Calu3 (cell line): ENCODE measurements at regions not wholly inside any gene's neighbourhood (a gene's known extent, or its start where the extent isn't known, plus 50 kb on each side); places are given as distances from the start of the nearest gene placed in this dataset.

Source experiments
- BruUV-seq: library from RNA; stranded (reverse); fragments of 400-500 nt; replicated peaks from 2 replicates; lab custom pipeline; 2021; lab: Mats Ljungman, UMichigan
- CTCF ChIA-PET: fragments of 300-600 bp; sonication (Branson Sonifier 250); formaldehyde crosslinking; loops from one replicate; lab custom pipeline; 2022; ENCODE audit warnings: antibody characterized with exemption; lab: Charles Lee
- DNase-seq: peaks from one replicate; pipeline ENCODE4 v3.0.0; 2022
- H3K27ac Mint-ChIP-seq: one replicate; pipeline ENCODE4 v1.8.0; 2022; ENCODE audit warnings: mixed read lengths; ENCODE audit not compliant: unreplicated experiment
- H3K27me3 Mint-ChIP-seq: one replicate; pipeline ENCODE4 v1.8.0; 2022; ENCODE audit warnings: mixed read lengths; ENCODE audit not compliant: unreplicated experiment
- H3K36me3 Mint-ChIP-seq: one replicate; pipeline ENCODE4 v1.8.0; 2022; ENCODE audit warnings: mild to moderate bottlenecking, moderate library complexity, mixed read lengths; ENCODE audit not compliant: insufficient read depth, unreplicated experiment
- H3K4me1 Mint-ChIP-seq: one replicate; pipeline ENCODE4 v1.8.0; 2022; ENCODE audit warnings: mild to moderate bottlenecking, low read depth, mixed read lengths; ENCODE audit not compliant: unreplicated experiment
- H3K4me3 Mint-ChIP-seq: one replicate; pipeline ENCODE4 v1.8.0; 2022; ENCODE audit warnings: mild to moderate bottlenecking, low read depth, moderate library complexity, mixed read lengths; ENCODE audit not compliant: unreplicated experiment
- H3K9me3 Mint-ChIP-seq: one replicate; pipeline ENCODE4 v1.8.0; 2022; ENCODE audit warnings: low read depth, mixed read lengths; ENCODE audit not compliant: unreplicated experiment
- intact Hi-C: fragments of 100-400 bp; cut with micrococcal nuclease; formaldehyde crosslinking; loops from one replicate; pipeline ENCODE4 v1.10.0; 2022; ENCODE audit not compliant: unreplicated experiment
- TF ChIP-seq, protein P1 (sequence below): fragments of 200-600 bp; IDR thresholded peaks from one replicate; pipeline ENCODE4 v1.8.0; 2022; ENCODE audit warnings: antibody characterized with exemption; ENCODE audit not compliant: unreplicated experiment

DNA sequence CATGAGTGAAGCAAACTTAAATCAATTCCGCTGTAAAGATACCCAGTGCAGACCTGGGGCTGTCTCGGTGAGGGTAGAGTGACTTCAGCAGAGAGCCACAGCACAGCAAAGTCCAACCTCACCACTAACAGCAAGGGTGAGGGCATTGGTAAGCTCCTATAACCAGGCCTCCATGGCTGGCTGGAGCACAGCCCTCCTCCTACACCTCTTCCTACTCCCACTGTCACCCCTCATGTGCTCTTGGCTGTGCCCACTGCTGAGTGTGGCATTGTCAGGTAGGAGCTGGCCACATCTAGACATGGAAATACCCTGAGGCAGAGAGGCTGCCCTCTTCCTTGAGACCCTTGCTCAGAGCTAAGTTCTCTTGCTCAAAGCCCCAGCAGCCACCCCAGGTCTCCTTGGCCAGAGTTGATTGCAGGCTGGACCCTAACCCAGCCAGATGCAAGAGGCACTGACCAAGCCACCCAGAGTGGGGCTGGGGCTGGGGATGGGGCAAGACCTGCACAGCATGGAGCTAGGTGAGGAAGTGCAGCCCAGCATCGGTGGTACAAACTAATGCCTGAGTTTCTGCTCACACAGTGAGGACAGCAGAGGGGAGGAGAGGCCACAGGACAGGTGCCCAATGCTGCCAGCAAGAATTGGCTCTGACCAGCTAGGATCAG lies 77.6 kb upstream of the RAB6C start:
- Mint-ChIP-seq H3K27me3 (peaks cover 40% of the 10 kb centered on the region), H3K4me1 (no peaks in the 10 kb centered on the region), H3K9me3 (peaks cover 2% of the 10 kb centered on the region), H3K36me3 (no peaks in the 10 kb centered on the region), H3K4me3 (no peak overlapping the region), H3K27ac (no peak overlapping the region)
- TF ChIP-seq, protein P1, sequence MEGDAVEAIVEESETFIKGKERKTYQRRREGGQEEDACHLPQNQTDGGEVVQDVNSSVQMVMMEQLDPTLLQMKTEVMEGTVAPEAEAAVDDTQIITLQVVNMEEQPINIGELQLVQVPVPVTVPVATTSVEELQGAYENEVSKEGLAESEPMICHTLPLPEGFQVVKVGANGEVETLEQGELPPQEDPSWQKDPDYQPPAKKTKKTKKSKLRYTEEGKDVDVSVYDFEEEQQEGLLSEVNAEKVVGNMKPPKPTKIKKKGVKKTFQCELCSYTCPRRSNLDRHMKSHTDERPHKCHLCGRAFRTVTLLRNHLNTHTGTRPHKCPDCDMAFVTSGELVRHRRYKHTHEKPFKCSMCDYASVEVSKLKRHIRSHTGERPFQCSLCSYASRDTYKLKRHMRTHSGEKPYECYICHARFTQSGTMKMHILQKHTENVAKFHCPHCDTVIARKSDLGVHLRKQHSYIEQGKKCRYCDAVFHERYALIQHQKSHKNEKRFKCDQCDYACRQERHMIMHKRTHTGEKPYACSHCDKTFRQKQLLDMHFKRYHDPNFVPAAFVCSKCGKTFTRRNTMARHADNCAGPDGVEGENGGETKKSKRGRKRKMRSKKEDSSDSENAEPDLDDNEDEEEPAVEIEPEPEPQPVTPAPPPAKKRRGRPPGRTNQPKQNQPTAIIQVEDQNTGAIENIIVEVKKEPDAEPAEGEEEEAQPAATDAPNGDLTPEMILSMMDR = no peak
- intact Hi-C loops = no loop called here
- CTCF ChIA-PET = interaction anchor here (0.6 kb wide), 1 partner anchor 685 kb away, joined by 5 read pairs; no protein-coding TSS in a partner anchor
- DNase-seq = no peak
- no TSS peak for BruUV-seq

DNA sequence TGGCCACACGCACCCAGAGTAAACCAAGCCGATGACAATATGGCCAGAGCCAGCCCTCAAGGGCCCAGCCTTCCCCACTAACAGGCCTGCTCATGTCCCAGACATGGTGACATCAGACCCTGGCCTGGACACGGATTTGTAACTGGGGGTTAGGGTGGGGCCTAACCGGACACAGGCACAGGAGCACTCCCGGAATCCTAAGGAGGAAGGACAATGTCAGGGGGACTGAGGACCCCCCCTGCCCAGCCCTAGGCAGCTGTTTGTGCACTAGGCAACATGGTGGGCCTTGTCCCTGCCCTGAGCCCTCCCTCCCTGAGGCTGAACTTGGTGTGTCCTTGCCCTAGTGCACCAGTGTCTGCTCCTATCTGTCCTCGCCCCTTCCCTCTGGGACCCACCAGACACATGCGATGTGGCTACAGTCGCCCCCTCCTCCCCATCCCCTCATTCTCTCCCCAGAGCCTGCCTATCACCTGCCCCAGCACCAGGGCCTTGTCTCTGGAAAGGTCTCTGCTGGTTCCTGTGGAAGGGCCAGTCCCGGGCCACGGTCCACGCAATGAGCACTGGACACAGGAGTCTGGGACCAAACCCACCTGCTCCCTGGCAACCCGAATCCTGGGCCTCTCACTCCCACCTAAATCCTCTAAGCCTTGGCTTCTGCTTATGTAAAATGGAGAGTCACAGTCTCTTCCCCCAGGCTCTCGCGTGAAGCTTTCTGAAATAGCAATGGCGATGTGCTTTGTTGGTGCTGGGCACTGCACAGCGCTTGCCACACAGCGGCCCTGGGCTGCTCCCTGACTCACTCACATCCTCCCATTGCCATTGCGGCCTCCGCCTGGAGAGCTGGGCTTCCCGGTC lies 76.5 kb upstream of the RAB6C start:
- H3K4me3 Mint-ChIP-seq = no peak overlapping the region
- no peaks in the 10 kb centered on the region for H3K4me1 Mint-ChIP-seq
- intact Hi-C loops = no loop called here
- CTCF ChIA-PET = no interaction called here
- H3K27me3 Mint-ChIP-seq = peaks cover 50% of the 10 kb centered on the region
- no TSS peak for BruUV-seq
- peaks cover 2% of the 10 kb centered on the region for H3K9me3 Mint-ChIP-seq
- no peaks in the 10 kb centered on the region for H3K36me3 Mint-ChIP-seq
- TF ChIP-seq, protein P1 = no peak
- no peak overlapping the region for H3K27ac Mint-ChIP-seq
- DNase-seq = no peak

DNA sequence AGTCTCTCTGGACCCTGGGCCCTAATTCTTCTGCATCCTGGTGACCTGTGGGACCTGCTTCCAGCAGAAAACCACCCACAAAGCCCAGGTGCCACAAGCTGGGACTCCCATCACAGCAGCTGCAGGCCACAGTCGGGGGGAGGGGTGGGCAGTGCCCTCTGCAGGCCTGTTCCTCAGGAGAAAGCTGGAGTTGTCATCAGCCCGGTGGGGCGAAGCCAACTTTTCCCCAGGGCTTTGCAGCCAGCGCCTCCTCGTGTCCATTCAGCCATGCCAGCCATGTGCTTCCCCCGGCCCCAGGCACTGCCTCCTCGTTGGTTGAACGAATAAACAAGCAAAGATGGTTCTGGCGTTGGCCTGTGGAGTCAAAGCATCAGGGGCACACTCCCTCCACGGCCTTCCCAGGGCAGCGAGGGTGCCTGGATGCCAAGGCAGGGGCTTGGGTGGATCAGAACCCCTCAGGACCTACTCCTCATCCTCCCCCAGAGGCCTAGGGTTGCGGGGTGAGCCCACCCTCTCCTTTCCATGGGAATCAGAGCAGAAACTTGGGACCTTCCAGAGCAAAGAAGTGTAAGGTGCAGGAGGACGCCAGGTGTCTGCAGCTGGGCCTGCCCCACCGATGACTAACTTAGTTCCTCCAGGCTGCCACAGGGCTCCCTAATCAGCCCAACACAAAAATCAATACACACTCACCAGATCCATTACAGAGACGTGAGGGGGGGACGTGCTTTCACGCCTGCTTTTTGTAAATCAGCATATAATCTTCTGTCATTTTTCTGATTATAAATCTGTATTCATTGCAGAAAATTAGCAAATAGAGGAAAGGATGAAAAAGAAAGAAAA lies 75.7 kb upstream of the RAB6C start:
- TF ChIP-seq, protein P1 = no peak
- BruUV-seq = no TSS peak
- peaks cover 59% of the 10 kb centered on the region for H3K27me3 Mint-ChIP-seq
- H3K4me1 Mint-ChIP-seq = no peaks in the 10 kb centered on the region
- H3K27ac Mint-ChIP-seq = no peak overlapping the region
- no peak overlapping the region for H3K4me3 Mint-ChIP-seq
- intact Hi-C loops = no loop called here
- peaks cover 2% of the 10 kb centered on the region for H3K9me3 Mint-ChIP-seq
- CTCF ChIA-PET = no interaction called here
- no peaks in the 10 kb centered on the region for H3K36me3 Mint-ChIP-seq
- DNase-seq = no peak
